ENCODE measurements at regions not wholly inside any gene's neighbourhood (a gene's known extent, or its start where the extent isn't known, plus 50 kb on each side); places are given as distances from the start of the nearest gene placed in this dataset.

GRCh38 chr10:80917636-80918035 lies 379.9 kb downstream of the SH2D4B start:
- no peaks in the 10 kb centered on the region for H3K36me3 ChIP-seq (ENCODE audit: control insufficient read depth, insufficient read depth, low read length)
- DNase-seq, result no peak
- H3K4me3 ChIP-seq (ENCODE audit: insufficient read depth, low read depth, low read length, poor library complexity, severe bottlenecking), result no peak overlapping the region
- no peak overlapping the region for H3K27ac ChIP-seq (ENCODE audit: insufficient read depth, low read length, poor library complexity, severe bottlenecking)
- no peaks in the 10 kb centered on the region for H3K27me3 ChIP-seq (replicated peaks; ENCODE audit: control insufficient read depth, insufficient read depth, low read length, poor library complexity, severe bottlenecking)
- no peaks in the 10 kb centered on the region for H3K4me1 ChIP-seq (ENCODE audit: control insufficient read depth, insufficient read depth, low read length, poor library complexity, severe bottlenecking)
- no peaks in the 10 kb centered on the region for H3K9me3 ChIP-seq (ENCODE audit: control insufficient read depth, low read length)

GRCh38 chr10:80921032-80921431 lies 383.3 kb downstream of the SH2D4B start:
- H3K9me3 ChIP-seq (ENCODE audit: control insufficient read depth, low read length), result no peaks in the 10 kb centered on the region
- no peak for DNase-seq
- H3K4me1 ChIP-seq (ENCODE audit: control insufficient read depth, insufficient read depth, low read length, poor library complexity, severe bottlenecking), result no peaks in the 10 kb centered on the region

GRCh38 chr10:80924063-80924952 lies 386.6 kb downstream of the SH2D4B start:
- Histone ChIP-seq H3K4me3 (ENCODE audit: insufficient read depth, low read depth, low read length, poor library complexity, severe bottlenecking) (no peak overlapping the region), H3K4me1 (ENCODE audit: control insufficient read depth, insufficient read depth, low read length, poor library complexity, severe bottlenecking) (no peaks in the 10 kb centered on the region), H3K36me3 (ENCODE audit: control insufficient read depth, insufficient read depth, low read length) (no peaks in the 10 kb centered on the region), H3K27ac (ENCODE audit: insufficient read depth, low read length, poor library complexity, severe bottlenecking) (no peak overlapping the region), H3K27me3 (replicated peaks; ENCODE audit: control insufficient read depth, insufficient read depth, low read length, poor library complexity, severe bottlenecking) (no peaks in the 10 kb centered on the region), H3K9me3 (ENCODE audit: control insufficient read depth, low read length) (no peaks in the 10 kb centered on the region)
- no peak for DNase-seq

More at GRCh38 chr10:80921032-80921431, 383.3 kb downstream of the SH2D4B start:
- no peaks in the 10 kb centered on the region for H3K36me3 ChIP-seq (ENCODE audit: control insufficient read depth, insufficient read depth, low read length)
- no peak overlapping the region for H3K27ac ChIP-seq (ENCODE audit: insufficient read depth, low read length, poor library complexity, severe bottlenecking)
- no peaks in the 10 kb centered on the region for H3K27me3 ChIP-seq (replicated peaks; ENCODE audit: control insufficient read depth, insufficient read depth, low read length, poor library complexity, severe bottlenecking)
- H3K4me3 ChIP-seq (ENCODE audit: insufficient read depth, low read depth, low read length, poor library complexity, severe bottlenecking), result no peak overlapping the region

- H3K27ac ChIP-seq (ENCODE audit: insufficient read depth, low read length, poor library complexity, severe bottlenecking), result no peak overlapping the region
- H3K36me3 ChIP-seq (ENCODE audit: control insufficient read depth, insufficient read depth, low read length), result no peaks in the 10 kb centered on the region
- H3K4me1 ChIP-seq (ENCODE audit: control insufficient read depth, insufficient read depth, low read length, poor library complexity, severe bottlenecking), result no peaks in the 10 kb centered on the region
- DNase-seq, result no peak
- no peak overlapping the region for H3K4me3 ChIP-seq (ENCODE audit: insufficient read depth, low read depth, low read length, poor library complexity, severe bottlenecking)
- no peaks in the 10 kb centered on the region for H3K9me3 ChIP-seq (ENCODE audit: control insufficient read depth, low read length)
- no peaks in the 10 kb centered on the region for H3K27me3 ChIP-seq (replicated peaks; ENCODE audit: control insufficient read depth, insufficient read depth, low read length, poor library complexity, severe bottlenecking)
Measured at GRCh38 chr10:80927419-80928078, 389.8 kb downstream of the SH2D4B start.

GRCh38 chr10:80938903-80939302 lies 401.2 kb downstream of the SH2D4B start:
- no peak for DNase-seq
- no peak overlapping the region for H3K27ac ChIP-seq (ENCODE audit: insufficient read depth, low read length, poor library complexity, severe bottlenecking)
- H3K27me3 ChIP-seq (replicated peaks; ENCODE audit: control insufficient read depth, insufficient read depth, low read length, poor library complexity, severe bottlenecking), result no peaks in the 10 kb centered on the region
- no peaks in the 10 kb centered on the region for H3K4me1 ChIP-seq (ENCODE audit: control insufficient read depth, insufficient read depth, low read length, poor library complexity, severe bottlenecking)
- no peaks in the 10 kb centered on the region for H3K9me3 ChIP-seq (ENCODE audit: control insufficient read depth, low read length)
- no peaks in the 10 kb centered on the region for H3K36me3 ChIP-seq (ENCODE audit: control insufficient read depth, insufficient read depth, low read length)
- no peak overlapping the region for H3K4me3 ChIP-seq (ENCODE audit: insufficient read depth, low read depth, low read length, poor library complexity, severe bottlenecking)

- DNase-seq, result no peak
- Histone ChIP-seq H3K27me3 (replicated peaks; ENCODE audit: control insufficient read depth, insufficient read depth, low read length, poor library complexity, severe bottlenecking) (no peaks in the 10 kb centered on the region), H3K36me3 (ENCODE audit: control insufficient read depth, insufficient read depth, low read length) (no peaks in the 10 kb centered on the region), H3K27ac (ENCODE audit: insufficient read depth, low read length, poor library complexity, severe bottlenecking) (no peak overlapping the region), H3K4me1 (ENCODE audit: control insufficient read depth, insufficient read depth, low read length, poor library complexity, severe bottlenecking) (no peaks in the 10 kb centered on the region), H3K9me3 (ENCODE audit: control insufficient read depth, low read length) (no peaks in the 10 kb centered on the region), H3K4me3 (ENCODE audit: insufficient read depth, low read depth, low read length, poor library complexity, severe bottlenecking) (no peak overlapping the region)
Measured at GRCh38 chr10:80945264-80945880, 407.7 kb downstream of the SH2D4B start.

DNA sequence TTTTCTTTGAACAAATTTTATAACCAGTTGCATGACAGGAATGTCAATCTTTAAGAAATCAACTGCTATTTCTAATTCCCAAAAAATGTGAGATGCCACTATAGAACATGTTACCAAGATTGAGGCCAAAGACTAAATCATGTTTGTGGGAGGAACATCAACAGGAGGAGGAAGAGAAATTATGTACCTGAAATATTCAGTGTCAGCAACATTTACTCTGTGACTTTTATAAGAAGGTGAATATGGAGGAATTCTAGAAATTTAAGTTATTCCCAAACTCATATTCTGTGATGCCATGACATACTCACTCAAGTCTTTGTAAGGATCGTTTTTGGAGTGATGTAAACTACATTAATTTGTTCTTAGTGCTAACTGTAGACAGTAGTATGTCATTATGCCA lies 408.4 kb downstream of the SH2D4B start:
- no peaks in the 10 kb centered on the region for H3K4me1 ChIP-seq (ENCODE audit: control insufficient read depth, insufficient read depth, low read length, poor library complexity, severe bottlenecking)
- H3K4me3 ChIP-seq (ENCODE audit: insufficient read depth, low read depth, low read length, poor library complexity, severe bottlenecking), result no peak overlapping the region
- H3K27ac ChIP-seq (ENCODE audit: insufficient read depth, low read length, poor library complexity, severe bottlenecking), result no peak overlapping the region
- no peaks in the 10 kb centered on the region for H3K9me3 ChIP-seq (ENCODE audit: control insufficient read depth, low read length)
- no peak for DNase-seq
- no peaks in the 10 kb centered on the region for H3K27me3 ChIP-seq (replicated peaks; ENCODE audit: control insufficient read depth, insufficient read depth, low read length, poor library complexity, severe bottlenecking)
- no peaks in the 10 kb centered on the region for H3K36me3 ChIP-seq (ENCODE audit: control insufficient read depth, insufficient read depth, low read length)

DNA sequence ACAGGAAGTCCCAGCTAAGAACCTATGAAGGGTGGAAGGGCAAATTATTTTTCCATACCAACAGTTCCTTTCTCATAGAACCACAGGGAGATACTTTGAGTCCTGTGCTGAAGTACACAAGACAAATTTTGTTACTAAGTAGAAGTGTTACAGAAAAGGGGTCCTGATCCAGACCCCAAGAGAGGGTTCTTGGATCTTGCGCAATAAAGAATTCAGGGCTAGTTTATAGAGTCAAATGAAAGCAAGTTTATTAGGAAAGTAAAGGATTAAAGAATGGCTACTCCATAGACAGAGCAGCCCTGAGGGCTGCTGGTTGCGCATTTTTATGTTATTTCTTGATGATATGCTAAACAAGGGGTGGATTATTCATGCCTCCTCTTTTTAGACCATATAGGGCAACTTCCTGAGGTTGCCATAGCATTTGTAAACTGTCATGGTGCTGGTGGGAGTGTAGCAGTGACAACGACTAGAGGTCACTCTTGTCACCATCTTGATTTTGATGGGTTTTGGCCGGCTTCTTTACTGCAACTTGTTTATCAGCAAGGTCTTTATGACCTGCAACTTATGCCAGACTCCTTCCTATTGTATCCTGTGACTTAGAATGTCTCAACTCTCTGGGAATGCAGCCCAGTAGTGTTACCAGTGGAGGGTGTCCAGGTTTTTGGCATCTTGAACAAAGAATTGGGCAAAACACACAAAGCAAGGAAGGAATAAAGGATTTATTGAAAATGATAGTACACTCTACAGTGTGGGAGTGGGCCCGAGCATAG lies 409.4 kb downstream of the SH2D4B start:
- no peak overlapping the region for H3K4me3 ChIP-seq (ENCODE audit: insufficient read depth, low read depth, low read length, poor library complexity, severe bottlenecking)
- H3K9me3 ChIP-seq (ENCODE audit: control insufficient read depth, low read length), result no peaks in the 10 kb centered on the region
- no peak for DNase-seq
- H3K36me3 ChIP-seq (ENCODE audit: control insufficient read depth, insufficient read depth, low read length), result no peaks in the 10 kb centered on the region
- H3K27ac ChIP-seq (ENCODE audit: insufficient read depth, low read length, poor library complexity, severe bottlenecking), result no peak overlapping the region
- H3K27me3 ChIP-seq (replicated peaks; ENCODE audit: control insufficient read depth, insufficient read depth, low read length, poor library complexity, severe bottlenecking), result no peaks in the 10 kb centered on the region
- H3K4me1 ChIP-seq (ENCODE audit: control insufficient read depth, insufficient read depth, low read length, poor library complexity, severe bottlenecking), result no peaks in the 10 kb centered on the region

- Histone ChIP-seq H3K4me3 (ENCODE audit: insufficient read depth, low read depth, low read length, poor library complexity, severe bottlenecking) (no peak overlapping the region), H3K4me1 (ENCODE audit: control insufficient read depth, insufficient read depth, low read length, poor library complexity, severe bottlenecking) (no peaks in the 10 kb centered on the region), H3K27me3 (replicated peaks; ENCODE audit: control insufficient read depth, insufficient read depth, low read length, poor library complexity, severe bottlenecking) (no peaks in the 10 kb centered on the region), H3K9me3 (ENCODE audit: control insufficient read depth, low read length) (no peaks in the 10 kb centered on the region), H3K27ac (ENCODE audit: insufficient read depth, low read length, poor library complexity, severe bottlenecking) (no peak overlapping the region), H3K36me3 (ENCODE audit: control insufficient read depth, insufficient read depth, low read length) (no peaks in the 10 kb centered on the region)
- DNase-seq, result no peak
Measured at GRCh38 chr10:80949785-80950184, 412.1 kb downstream of the SH2D4B start.

Data from effector memory CD4-positive, alpha-beta T cell (primary cell).